Spleen (tissue), 11 donors: ENCODE measurements at regions not wholly inside any gene's neighbourhood (a gene's known extent, or its start where the extent isn't known, plus 50 kb on each side); places are given as distances from the start of the nearest gene placed in this dataset.

Experiments
- DNase-seq: peaks from one replicate; pipeline ENCODE4 v3.0.0-alpha.2; 2020
- H3K27ac ChIP-seq, 8 donors: fragments of 200-600 bp; sonication (generic) in 7 of 8; 1 replicate in 4 of 8; 2 replicates in 4 of 8; pipeline versions ENCODE4 v1.5.0 to v1.8.0; 2016 to 2021; ENCODE audit warnings: inconsistent platforms in 4 of 8, mild to moderate bottlenecking in 4 of 8, moderate library complexity in 1 of 8
- H3K27me3 ChIP-seq, 7 donors: fragments of 200-600 bp; sonication (generic) in 6 of 7; replicated peaks in 1 of 7; 1 replicate in 4 of 7; 2 replicates in 3 of 7; pipeline versions ENCODE4 v1.5.0 to v1.8.0; 2016 to 2021; ENCODE audit warnings: inconsistent platforms in 3 of 7, mild to moderate bottlenecking in 1 of 7
- H3K36me3 ChIP-seq, 6 donors: fragments of 200-600 bp; sonication (generic) in 5 of 6; 1 replicate in 4 of 6; 2 replicates in 2 of 6; pipeline versions ENCODE4 v1.5.0 to v1.8.0; 2016 to 2021; ENCODE audit warnings: inconsistent platforms in 2 of 6
- H3K4me1 ChIP-seq, 6 donors: fragments of 200-600 bp; sonication (generic) in 5 of 6; 1 replicate in 3 of 6; 2 replicates in 3 of 6; pipeline versions ENCODE4 v1.5.0 to v1.8.0; 2016 to 2021; ENCODE audit warnings: inconsistent platforms in 3 of 6
- H3K4me3 ChIP-seq, 8 donors: fragments of 200-600 bp; sonication (generic) in 7 of 8; 1 replicate in 4 of 8; 2 replicates in 4 of 8; pipeline versions ENCODE4 v1.5.0 to v1.8.0; 2016 to 2021; ENCODE audit warnings: inconsistent platforms in 4 of 8, mild to moderate bottlenecking in 4 of 8, moderate library complexity in 2 of 8
- H3K9me3 ChIP-seq, 8 donors: fragments of 200-600 bp; sonication (generic) in 7 of 8; 1 replicate in 4 of 8; 2 replicates in 4 of 8; pipeline versions ENCODE4 v1.5.0 to v1.8.0; 2016 to 2021; ENCODE audit warnings: inconsistent platforms in 4 of 8
- CTCF ChIP-seq, 11 experiments: fragments of 200-600 bp in 7 of 11; fragments of 450-650 bp in 4 of 11; sonication (generic) in 4 of 11; IDR thresholded peaks in 8 of 11; conservative IDR thresholded peaks in 3 of 11; 1 replicate in 7 of 11; 2 replicates in 4 of 11; pipeline versions ENCODE4 v1.4.0 to v1.8.0; 2016 to 2021; ENCODE audit warnings: antibody characterized with exemption in 11 of 11, inconsistent platforms in 4 of 11, mild to moderate bottlenecking in 1 of 11
- POLR2A ChIP-seq, 3 donors: fragments of 450-650 bp; IDR thresholded peaks; one replicate each; pipeline ENCODE4 v1.5.1; 2017; ENCODE audit warnings: antibody characterized with exemption in 3 of 3, mild to moderate bottlenecking in 1 of 3
- POLR2AphosphoS5 ChIP-seq, 3 donors: sonication (generic); formaldehyde crosslinking; IDR thresholded peaks; one replicate each; pipeline ENCODE4 v1.5.1; 2017; ENCODE audit warnings: antibody characterized with exemption in 3 of 3
- WGBS, 5 donors: extraction: QIAGEN DNeasy Blood & Tissue Kit in 3 of 5; methylation state at CpG; one replicate each; pipeline versions ENCODE4 v1.1.5 to v1.1.7; 2013 to 2018; 5-methylcytosine and 5-hydroxymethylcytosine counted together
- intact Hi-C: fragments of 100-400 bp; cut with DNase I; formaldehyde crosslinking; loops from one replicate; pipeline ENCODE4 v1.15.0; 2023; ENCODE audit warnings: low total_unique reads
- donor health status: healthy with polysubstance abuse.
- donor health status: DM: no; HTN: no; CAD: no; lungs with moderate emphysema.
- donor health status: DM: no; HTN: no; CAD: no.
- donor health status: Bipolar disorder and iron deficiency.
- donor health status: healthy.
- donor health status: DM: no; HTN: no; CAD: no.
- donor health status: DM: yes; HTN: yes; CAD: no.

- Histone ChIP-seq H3K36me3 (no peaks in the 10 kb centered on the region), H3K4me1 (no peaks in the 10 kb centered on the region), H3K9me3 (peaks cover 0 to 10% (median 0%) of the 10 kb centered on the region in 8 donors), H3K4me3 (no peak overlapping the region), H3K27me3 (no peaks in the 10 kb centered on the region), H3K27ac (no peak overlapping the region)
- TF ChIP-seq POLR2A (IDR thresholded peaks at IDR 0.05) = no peak
- TF ChIP-seq CTCF (IDR thresholded peaks at IDR 0.05 in 8 of 11, conservative IDR thresholded peaks at IDR 0.05 in 3 of 11) = no peak
- intact Hi-C loops = no loop called here
- no peak for DNase-seq
- 15 to 46% (median 40%) methylated on average over 1 of the region's 1 CpG for WGBS, 5 donors
Measured at GRCh38 chr2:177010861-177011260, 201.7 kb upstream of the HNRNPA3 start.

- intact Hi-C loops = no loop called here
- no peak for DNase-seq
- Histone ChIP-seq H3K27ac (no peak overlapping the region), H3K27me3 (no peaks in the 10 kb centered on the region), H3K4me3 (no peak overlapping the region), H3K36me3 (no peaks in the 10 kb centered on the region), H3K4me1 (no peaks in the 10 kb centered on the region), H3K9me3 (no peaks in the 10 kb centered on the region)
- TF ChIP-seq CTCF (IDR thresholded peaks at IDR 0.05 in 8 of 11, conservative IDR thresholded peaks at IDR 0.05 in 3 of 11) (no peak), POLR2A (IDR thresholded peaks at IDR 0.05) (no peak), POLR2AphosphoS5 (IDR thresholded peaks at IDR 0.05) (no peak)
Measured at GRCh38 chr2:177014946-177015345, 197.6 kb upstream of the HNRNPA3 start.

GRCh38 chr2:177015356-177015923 is 197.2 kb upstream of the HNRNPA3 start:
- H3K4me1 ChIP-seq = no peaks in the 10 kb centered on the region
- no peaks in the 10 kb centered on the region for H3K27me3 ChIP-seq
- H3K4me3 ChIP-seq = no peak overlapping the region
- no peak for DNase-seq
- intact Hi-C loops = no loop called here
- H3K36me3 ChIP-seq = no peaks in the 10 kb centered on the region
- TF ChIP-seq POLR2AphosphoS5 (IDR thresholded peaks at IDR 0.05) = no peak
- TF ChIP-seq POLR2A (IDR thresholded peaks at IDR 0.05) = no peak
- TF ChIP-seq CTCF (IDR thresholded peaks at IDR 0.05 in 8 of 11, conservative IDR thresholded peaks at IDR 0.05 in 3 of 11) = no peak
- 74 to 89% (median 85%) methylated on average over 4 of the region's 4 CpGs for WGBS, 5 donors
- H3K9me3 ChIP-seq = no peaks in the 10 kb centered on the region
- H3K27ac ChIP-seq = no peak overlapping the region

- WGBS, 5 donors = 84 to 91% (median 87%) methylated on average over 5 of the region's 5 CpGs
Measured at GRCh38 chr2:177020524-177021119, 192.0 kb upstream of the HNRNPA3 start.

More at GRCh38 chr2:177020524-177021119, 192.0 kb upstream of the HNRNPA3 start:
- Histone ChIP-seq H3K4me1 (no peaks in the 10 kb centered on the region), H3K4me3 (no peak overlapping the region), H3K27ac (no peak overlapping the region), H3K9me3 (no peaks in the 10 kb centered on the region), H3K27me3 (no peaks in the 10 kb centered on the region), H3K36me3 (no peaks in the 10 kb centered on the region)
- intact Hi-C loops = no loop called here
- no peak for TF ChIP-seq CTCF (IDR thresholded peaks at IDR 0.05 in 8 of 11, conservative IDR thresholded peaks at IDR 0.05 in 3 of 11)
- no peak for TF ChIP-seq POLR2AphosphoS5 (IDR thresholded peaks at IDR 0.05)
- no peak for TF ChIP-seq POLR2A (IDR thresholded peaks at IDR 0.05)
- DNase-seq = no peak
